ENCODE measurements at regions not wholly inside any gene's neighbourhood (a gene's known extent, or its start where the extent isn't known, plus 50 kb on each side); places are given as distances from the start of the nearest gene placed in this dataset.

GRCh38 chr3:168611826-168612225 is 516.1 kb upstream of the GOLIM4 start:
- Histone ChIP-seq H3K9me3 (ENCODE audit: insufficient read depth, low read length, severe bottlenecking) (no peaks in the 10 kb centered on the region), H3K27me3 (ENCODE audit: insufficient read depth, low read length, poor library complexity) (no peaks in the 10 kb centered on the region), H4K20me1 (ENCODE audit: insufficient read depth, low read length) (no peaks in the 10 kb centered on the region), H3K79me2 (ENCODE audit: insufficient read depth, low read length) (no peaks in the 10 kb centered on the region), H2AFZ (ENCODE audit: low read depth, low read length) (no peak overlapping the region), H3K4me3 (ENCODE audit: low read depth in 1 of 2, low read length in 2 of 2) (no peak overlapping the region), H3K27ac (ENCODE audit: low read length) (no peak overlapping the region), H3K36me3 (ENCODE audit: insufficient read depth, low read length) (no peaks in the 10 kb centered on the region), H3K4me1 (ENCODE audit: insufficient read depth, low read length) (no peaks in the 10 kb centered on the region), H3K9ac (ENCODE audit: low read depth, low read length) (no peak overlapping the region), H3K4me2 (ENCODE audit: insufficient read depth, low read length) (no peak overlapping the region)
- ATAC-seq (ENCODE audit: insufficient read depth, low read depth), result no peak
- TF ChIP-seq CTCF (IDR thresholded peaks at IDR 0.05; ENCODE audit: borderline replicate concordance, extremely low read depth, low read length, poor library complexity, severe bottlenecking) (no peak), EZH2 (IDR thresholded peaks at IDR 0.05; ENCODE audit: borderline replicate concordance, low read depth, low read length, severe bottlenecking) (no peak)
- no peak for DNase-seq

- Histone ChIP-seq H3K9me3 (ENCODE audit: insufficient read depth, low read length, severe bottlenecking) (no peaks in the 10 kb centered on the region), H3K36me3 (ENCODE audit: insufficient read depth, low read length) (no peaks in the 10 kb centered on the region), H3K9ac (ENCODE audit: low read depth, low read length) (no peak overlapping the region), H3K27ac (ENCODE audit: low read length) (no peak overlapping the region), H4K20me1 (ENCODE audit: insufficient read depth, low read length) (no peaks in the 10 kb centered on the region), H3K4me1 (ENCODE audit: insufficient read depth, low read length) (no peaks in the 10 kb centered on the region), H3K79me2 (ENCODE audit: insufficient read depth, low read length) (no peaks in the 10 kb centered on the region), H2AFZ (ENCODE audit: low read depth, low read length) (no peak overlapping the region), H3K4me3 (ENCODE audit: low read depth in 1 of 2, low read length in 2 of 2) (no peak overlapping the region), H3K27me3 (ENCODE audit: insufficient read depth, low read length, poor library complexity) (no peaks in the 10 kb centered on the region), H3K4me2 (ENCODE audit: insufficient read depth, low read length) (no peak overlapping the region)
- no peak for TF ChIP-seq EZH2 (IDR thresholded peaks at IDR 0.05; ENCODE audit: borderline replicate concordance, low read depth, low read length, severe bottlenecking)
- no peak for TF ChIP-seq CTCF (IDR thresholded peaks at IDR 0.05; ENCODE audit: borderline replicate concordance, extremely low read depth, low read length, poor library complexity, severe bottlenecking)
- ATAC-seq (ENCODE audit: insufficient read depth, low read depth), result no peak
- DNase-seq, result no peak
Measured at GRCh38 chr3:168608926-168609325, 513.2 kb upstream of the GOLIM4 start.

GRCh38 chr3:168604767-168605166 is 509.0 kb upstream of the GOLIM4 start:
- H3K9ac ChIP-seq (ENCODE audit: low read depth, low read length), result no peak overlapping the region
- no peaks in the 10 kb centered on the region for H3K79me2 ChIP-seq (ENCODE audit: insufficient read depth, low read length)
- no peak overlapping the region for H3K4me2 ChIP-seq (ENCODE audit: insufficient read depth, low read length)
- no peaks in the 10 kb centered on the region for H3K27me3 ChIP-seq (ENCODE audit: insufficient read depth, low read length, poor library complexity)
- DNase-seq (no peak), ATAC-seq (ENCODE audit: insufficient read depth, low read depth) (no peak)
- H4K20me1 ChIP-seq (ENCODE audit: insufficient read depth, low read length), result no peaks in the 10 kb centered on the region
- no peaks in the 10 kb centered on the region for H3K9me3 ChIP-seq (ENCODE audit: insufficient read depth, low read length, severe bottlenecking)
- H3K4me3 ChIP-seq (ENCODE audit: low read depth in 1 of 2, low read length in 2 of 2), result no peak overlapping the region
- no peak overlapping the region for H3K27ac ChIP-seq (ENCODE audit: low read length)
- H2AFZ ChIP-seq (ENCODE audit: low read depth, low read length), result no peak overlapping the region
- TF ChIP-seq CTCF (IDR thresholded peaks at IDR 0.05; ENCODE audit: borderline replicate concordance, extremely low read depth, low read length, poor library complexity, severe bottlenecking) (no peak), EZH2 (IDR thresholded peaks at IDR 0.05; ENCODE audit: borderline replicate concordance, low read depth, low read length, severe bottlenecking) (no peak)
- H3K4me1 ChIP-seq (ENCODE audit: insufficient read depth, low read length), result no peaks in the 10 kb centered on the region
- no peaks in the 10 kb centered on the region for H3K36me3 ChIP-seq (ENCODE audit: insufficient read depth, low read length)

- no peaks in the 10 kb centered on the region for H3K9me3 ChIP-seq (ENCODE audit: insufficient read depth, low read length, severe bottlenecking)
- no peak for ATAC-seq (ENCODE audit: insufficient read depth, low read depth)
- no peaks in the 10 kb centered on the region for H4K20me1 ChIP-seq (ENCODE audit: insufficient read depth, low read length)
- no peaks in the 10 kb centered on the region for H3K79me2 ChIP-seq (ENCODE audit: insufficient read depth, low read length)
- H3K27ac ChIP-seq (ENCODE audit: low read length), result no peak overlapping the region
- no peak overlapping the region for H3K9ac ChIP-seq (ENCODE audit: low read depth, low read length)
- DNase-seq, result no peak
- H3K4me3 ChIP-seq (ENCODE audit: low read depth in 1 of 2, low read length in 2 of 2), result no peak overlapping the region
- H3K4me2 ChIP-seq (ENCODE audit: insufficient read depth, low read length), result no peak overlapping the region
- H3K36me3 ChIP-seq (ENCODE audit: insufficient read depth, low read length), result no peaks in the 10 kb centered on the region
- no peaks in the 10 kb centered on the region for H3K4me1 ChIP-seq (ENCODE audit: insufficient read depth, low read length)
- H3K27me3 ChIP-seq (ENCODE audit: insufficient read depth, low read length, poor library complexity), result no peaks in the 10 kb centered on the region
- no peak for TF ChIP-seq EZH2 (IDR thresholded peaks at IDR 0.05; ENCODE audit: borderline replicate concordance, low read depth, low read length, severe bottlenecking)
- TF ChIP-seq CTCF (IDR thresholded peaks at IDR 0.05; ENCODE audit: borderline replicate concordance, extremely low read depth, low read length, poor library complexity, severe bottlenecking), result no peak
- no peak overlapping the region for H2AFZ ChIP-seq (ENCODE audit: low read depth, low read length)
Measured at GRCh38 chr3:168598250-168598649, 502.5 kb upstream of the GOLIM4 start.
